GM21515 (cell line): ENCODE measurements at regions not wholly inside any gene's neighbourhood (a gene's known extent, or its start where the extent isn't known, plus 50 kb on each side); places are given as distances from the start of the nearest gene placed in this dataset.

Experiments used
- ATAC-seq: cut with Tn5 transposase; IDR thresholded peaks from one replicate; pipeline ENCODE4 v1.9.1; 2021; ENCODE audit not compliant: unreplicated experiment

DNA sequence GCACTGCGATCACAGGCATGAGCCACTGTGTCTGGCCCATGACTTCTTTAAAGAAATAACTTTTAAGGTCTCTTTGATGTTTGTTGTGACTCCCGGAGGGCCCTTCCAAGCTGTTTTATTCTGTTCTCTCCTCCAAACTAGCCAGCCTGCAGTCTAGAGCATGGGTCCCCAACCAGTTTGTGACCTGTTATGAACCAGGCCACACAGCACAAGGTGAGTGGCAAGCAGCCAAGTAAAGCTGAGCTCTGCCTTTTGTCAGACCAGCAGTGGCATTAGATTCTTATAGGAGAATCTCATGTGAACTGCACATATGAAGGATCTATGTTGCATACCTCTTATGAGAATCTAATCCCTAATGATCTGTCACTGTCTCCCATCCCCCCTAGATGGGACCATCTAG is 223.9 kb upstream of the RGPD4 start:
- no peak for ATAC-seq

DNA sequence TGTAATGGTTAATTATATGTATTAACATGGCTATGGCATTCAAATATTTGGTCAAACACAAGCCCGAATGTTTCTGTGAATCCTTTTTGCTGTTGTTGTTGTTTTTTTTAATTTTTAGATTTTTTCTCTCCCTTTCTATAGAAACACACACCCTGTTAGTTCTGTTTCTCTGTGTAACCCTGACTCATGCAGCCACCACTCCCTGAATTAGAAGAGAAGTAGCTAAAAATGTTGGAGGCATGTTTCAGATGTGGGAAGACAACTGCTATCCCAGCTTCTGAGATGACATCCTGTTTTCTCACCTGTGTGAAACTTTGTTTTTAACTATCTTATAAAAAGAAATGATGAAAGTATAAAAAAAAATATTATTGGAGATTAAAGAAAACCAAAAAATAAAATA is 219.6 kb upstream of the RGPD4 start:
- ATAC-seq, result no peak

GRCh38 chr2:107607473-107607872 is 219.2 kb upstream of the RGPD4 start:
- no peak for ATAC-seq

DNA sequence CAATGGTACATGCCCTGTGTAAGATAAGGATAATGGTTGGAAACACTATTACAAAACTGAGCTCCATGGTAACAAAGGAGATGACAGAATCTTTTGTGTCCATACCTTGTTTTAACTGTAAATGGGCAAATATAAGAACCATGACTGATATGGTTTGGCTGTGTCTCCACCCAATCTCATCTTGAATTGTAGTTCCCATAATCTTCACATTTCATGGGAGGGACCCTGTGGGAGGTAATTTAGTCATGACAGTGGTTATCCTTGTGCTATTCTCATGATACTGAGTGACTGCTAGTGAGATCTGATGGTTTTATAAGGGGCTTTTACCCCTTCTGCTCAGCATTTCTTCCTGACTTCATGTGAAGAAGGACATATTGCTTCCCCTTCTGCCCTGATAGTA is 211.7 kb upstream of the RGPD4 start:
- no peak for ATAC-seq

GRCh38 chr2:107618769-107619168 is 207.9 kb upstream of the RGPD4 start:
- no peak for ATAC-seq

DNA sequence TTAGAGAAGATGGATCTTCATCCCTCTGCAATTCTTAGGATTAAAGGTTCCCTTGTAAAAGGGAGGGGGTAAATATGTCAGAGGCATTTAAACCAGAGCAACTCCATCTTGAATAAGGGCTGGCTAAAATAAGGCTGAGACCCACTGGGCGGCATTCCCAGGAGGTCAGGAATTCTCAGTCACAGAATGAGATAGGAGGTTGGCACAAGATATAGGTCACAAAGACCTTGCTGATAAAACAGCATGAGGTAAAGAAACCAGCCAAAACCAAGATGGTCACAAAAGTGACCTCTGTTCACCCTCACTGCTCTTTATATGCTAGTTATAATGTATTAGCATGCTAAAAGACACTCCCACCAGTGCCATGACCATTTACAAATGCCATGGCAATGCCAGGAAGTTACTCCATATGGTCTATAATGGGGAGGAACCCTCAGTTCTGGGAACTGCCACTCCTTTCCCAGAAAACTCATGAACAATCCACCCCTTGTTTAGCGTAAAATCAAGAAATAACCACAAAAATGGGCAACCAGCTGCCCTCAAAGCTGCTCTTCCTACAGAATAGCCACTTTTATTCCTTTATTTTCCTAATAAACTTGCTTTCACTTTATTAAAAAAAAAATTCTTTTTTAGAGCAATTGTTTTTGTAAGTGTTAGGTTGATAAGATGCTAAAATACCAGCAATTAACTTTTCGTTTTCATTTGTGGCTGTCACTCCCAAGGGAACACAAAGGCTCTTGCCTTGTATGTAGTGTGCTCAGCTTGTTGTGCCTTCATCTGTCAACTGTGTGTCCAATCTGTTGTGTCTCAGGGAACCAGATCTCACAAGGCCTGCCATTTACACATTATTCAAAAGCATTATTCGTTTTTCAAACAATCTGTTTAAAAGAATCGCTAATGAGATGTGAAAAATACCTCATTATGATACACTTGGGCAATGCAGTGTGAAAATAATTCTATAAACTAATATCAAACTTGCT is 205.2 kb upstream of the RGPD4 start:
- no peak for ATAC-seq

DNA sequence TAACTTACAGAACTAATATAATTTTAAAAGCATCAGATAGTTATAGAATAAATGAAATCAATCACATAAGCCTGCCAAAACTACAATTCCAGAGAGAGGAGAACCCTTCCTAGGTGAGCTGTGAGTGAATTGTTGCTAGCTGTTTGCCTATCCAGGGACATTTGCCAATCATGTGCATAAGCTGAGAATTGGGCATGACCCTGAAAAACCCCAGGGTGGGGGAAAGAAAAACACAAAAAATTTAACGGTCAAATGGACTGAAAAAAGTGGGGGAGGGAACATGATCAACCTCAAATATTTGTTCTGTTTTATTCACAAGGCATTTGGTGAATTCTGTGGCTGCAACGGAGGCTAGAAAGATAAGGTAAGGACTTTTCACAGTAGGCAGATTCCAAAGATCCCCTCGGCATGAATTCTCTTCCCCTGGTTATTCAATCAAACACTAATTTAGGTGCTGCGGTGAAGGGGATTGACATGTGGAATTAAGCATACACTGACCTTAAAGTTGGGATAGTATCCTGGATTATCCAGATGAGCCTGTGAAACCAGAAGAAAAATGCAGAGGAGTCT is 203.9 kb upstream of the RGPD4 start:
- no peak for ATAC-seq

GRCh38 chr2:107625982-107626381 is 200.7 kb upstream of the RGPD4 start:
- ATAC-seq, result no peak

DNA sequence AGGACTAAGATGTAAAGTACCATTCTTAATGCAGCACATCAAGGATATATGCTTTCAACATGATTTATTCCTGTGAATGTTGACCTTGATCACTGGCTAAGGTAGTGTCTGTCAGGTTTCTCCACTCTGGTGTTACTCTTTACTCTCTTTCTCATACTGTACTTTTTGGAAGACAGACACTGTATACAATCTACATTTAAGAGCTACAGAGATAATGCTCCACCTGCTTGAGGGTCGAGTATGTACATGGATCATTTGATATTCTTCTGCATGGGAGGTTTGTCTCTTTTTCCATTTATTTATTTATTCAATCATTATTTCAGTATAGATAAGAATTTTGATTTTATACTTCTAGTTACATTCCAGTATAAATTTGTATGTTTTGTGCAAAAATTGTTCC is 199.5 kb upstream of the RGPD4 start:
- no peak for ATAC-seq

GRCh38 chr2:107627926-107628325 is 198.8 kb upstream of the RGPD4 start:
- ATAC-seq, result no peak

- ATAC-seq, result no peak
Observed at GRCh38 chr2:107633580-107634147, 193.0 kb upstream of the RGPD4 start.

DNA sequence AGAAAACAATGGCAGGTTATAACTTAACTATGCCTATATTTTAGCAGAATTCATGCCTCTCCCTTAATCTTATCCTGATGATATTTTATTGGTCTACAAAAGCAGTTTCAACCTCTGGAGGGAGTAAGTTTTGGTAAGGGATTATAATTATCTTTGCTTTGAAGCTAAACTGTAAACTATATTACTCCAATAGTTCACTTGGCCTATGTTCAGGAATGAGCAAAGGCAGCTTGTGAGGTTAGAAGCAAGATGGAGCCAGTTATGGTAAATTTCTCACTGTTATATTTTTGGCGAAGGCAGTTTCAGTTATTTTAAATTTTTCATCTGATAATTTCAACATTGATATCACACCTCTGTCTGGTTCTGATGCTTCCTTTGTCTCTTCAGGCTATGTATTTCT is 192.5 kb upstream of the RGPD4 start:
- no peak for ATAC-seq

- ATAC-seq, result no peak
Observed at GRCh38 chr2:107635883-107636282, 190.8 kb upstream of the RGPD4 start.

DNA sequence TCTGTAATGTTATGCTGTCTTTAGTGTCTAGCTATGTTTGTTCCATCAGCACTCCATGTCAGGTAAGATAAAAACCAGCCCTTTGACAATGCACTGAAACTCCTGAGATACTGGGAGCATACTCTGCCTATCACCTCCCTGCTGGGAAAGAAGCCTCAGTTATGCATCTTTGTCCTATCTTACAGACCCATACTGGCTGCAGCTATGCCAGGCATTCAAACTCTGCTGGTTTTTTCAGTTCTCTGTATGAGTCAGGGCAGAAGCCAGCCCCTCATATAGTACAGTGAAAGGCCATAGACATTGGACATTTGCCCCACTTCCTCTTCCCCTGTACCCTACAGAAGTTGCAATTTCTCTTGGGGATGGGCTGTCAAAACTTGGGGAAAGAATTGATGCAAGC is 181.1 kb upstream of the RGPD4 start:
- no peak for ATAC-seq

DNA sequence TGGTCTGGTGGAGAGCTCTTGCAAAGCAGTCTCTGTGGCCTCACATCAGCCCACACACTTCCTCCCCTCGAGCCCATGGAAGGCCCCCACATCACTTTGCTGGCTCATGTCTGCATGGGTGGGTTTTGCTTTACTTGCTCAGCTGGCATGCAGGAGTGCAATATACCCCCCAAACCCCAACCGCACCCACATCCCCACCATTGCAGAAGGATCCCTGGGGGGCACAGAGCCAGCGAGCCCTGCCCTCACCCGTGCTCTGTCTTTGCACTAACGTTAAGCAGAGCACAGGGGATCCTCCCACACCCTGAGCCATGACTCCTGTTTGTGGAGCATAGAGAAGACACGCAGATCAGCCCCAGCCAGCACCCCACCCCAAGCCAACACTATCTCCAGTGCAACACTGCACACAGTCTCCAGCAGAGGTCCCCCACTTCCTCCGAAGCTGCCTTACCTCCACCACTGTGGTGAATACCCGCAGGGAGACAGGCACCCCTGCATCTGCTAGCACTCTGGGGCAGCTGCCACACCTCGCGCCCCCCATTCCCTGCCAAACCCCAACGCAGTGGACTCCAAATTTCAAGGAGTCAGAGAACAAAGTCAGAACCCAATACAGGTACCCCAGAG is 177.8 kb upstream of the RGPD4 start:
- no peak for ATAC-seq

DNA sequence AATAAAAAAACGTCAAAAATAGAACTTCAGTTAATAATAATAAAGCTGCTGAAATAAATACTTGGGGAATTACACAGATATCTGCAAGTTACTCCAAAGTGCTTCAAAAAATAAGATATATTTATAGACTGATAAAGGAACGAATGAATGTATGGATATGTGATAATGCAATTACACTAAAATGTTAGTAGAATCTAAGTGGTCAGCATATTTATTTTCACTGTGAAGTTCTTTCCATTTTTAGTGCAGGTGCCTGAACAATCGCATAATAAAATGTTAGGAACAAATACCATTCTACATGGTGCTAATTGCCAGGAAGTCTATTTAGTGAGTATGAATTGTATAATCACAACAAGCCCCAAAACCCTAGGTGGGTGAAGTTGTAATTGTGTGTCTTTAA is 169.6 kb upstream of the RGPD4 start:
- ATAC-seq, result no peak

DNA sequence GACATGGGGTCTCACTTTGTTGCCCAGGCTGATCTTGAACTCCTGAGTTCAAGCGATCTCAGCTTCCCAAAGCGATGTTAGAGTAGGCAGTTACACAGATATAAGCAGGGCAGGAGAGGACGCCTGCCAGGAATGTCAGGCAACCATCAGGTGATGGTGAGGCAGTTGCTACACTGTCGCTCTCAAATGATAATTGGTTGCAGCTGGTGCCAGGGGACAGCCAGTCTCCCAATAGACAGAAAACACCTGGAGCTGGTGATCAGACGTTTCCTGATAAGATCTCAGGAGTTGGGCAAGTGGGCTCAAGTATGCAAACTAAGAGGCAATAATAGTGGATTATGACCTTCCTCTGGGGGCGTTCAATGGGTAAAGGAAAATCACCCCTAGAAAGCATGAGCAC is 163.1 kb upstream of the RGPD4 start:
- no peak for ATAC-seq

DNA sequence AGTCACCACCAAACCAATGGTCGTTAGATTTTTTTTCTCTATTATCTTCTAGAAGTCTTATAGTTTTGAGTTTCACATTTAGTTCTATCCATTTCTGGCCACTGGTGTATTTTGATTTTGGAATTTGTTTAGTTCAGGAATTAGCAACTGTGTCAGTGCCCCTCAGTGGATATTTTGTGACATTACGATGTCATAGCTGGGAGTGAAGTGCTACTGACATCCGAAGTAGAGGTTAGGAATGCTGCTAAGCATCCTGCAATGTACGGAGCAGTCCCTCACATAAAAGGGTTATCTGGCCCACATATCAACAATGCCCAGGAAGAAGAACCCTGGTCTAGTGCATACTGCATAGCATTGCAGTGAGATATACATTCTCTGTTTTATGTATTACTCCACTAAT is 157.4 kb upstream of the RGPD4 start:
- ATAC-seq, result no peak

DNA sequence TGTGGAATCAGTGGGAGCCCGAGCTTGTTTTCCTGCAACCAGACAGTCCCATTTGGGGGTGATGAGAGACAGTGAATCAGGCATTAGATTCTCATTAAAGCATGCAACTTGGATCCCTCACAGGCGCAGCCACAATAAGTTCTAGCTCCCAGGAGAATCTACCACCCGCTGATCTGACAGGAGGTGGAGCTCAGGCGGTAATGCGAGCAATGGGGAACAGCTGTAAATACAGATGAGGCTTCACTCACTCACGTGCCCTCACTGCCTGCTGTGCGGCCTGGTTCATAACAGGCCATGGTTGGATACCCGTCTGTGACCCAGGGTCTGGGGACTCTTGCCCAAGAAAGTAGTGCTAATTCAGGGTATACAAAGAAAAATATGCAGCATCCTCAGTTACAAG is 144.8 kb upstream of the RGPD4 start:
- ATAC-seq, result no peak

DNA sequence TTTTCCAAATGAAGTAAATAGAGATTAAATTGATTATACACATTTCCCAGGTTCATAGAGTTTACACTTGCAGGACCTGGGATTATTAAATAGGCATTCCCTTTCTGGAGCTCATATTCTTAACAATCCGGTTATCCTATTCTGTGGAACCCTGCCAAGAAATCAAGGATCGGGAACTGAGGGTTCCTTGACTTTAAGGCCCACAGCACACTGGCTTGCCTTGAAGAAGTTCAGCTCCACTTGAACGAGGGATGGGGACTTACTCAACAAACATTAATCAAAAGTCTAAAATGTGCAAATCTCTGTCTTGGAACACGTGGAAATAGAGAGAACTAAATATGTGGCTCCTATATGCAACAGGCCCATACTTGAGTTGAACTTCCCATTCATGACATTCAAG is 142.3 kb upstream of the RGPD4 start:
- ATAC-seq, result no peak

- no peak for ATAC-seq
Observed at GRCh38 chr2:107685421-107685986, 141.2 kb upstream of the RGPD4 start.
